ENCODE measurements at regions not wholly inside any gene's neighbourhood (a gene's known extent, or its start where the extent isn't known, plus 50 kb on each side); places are given as distances from the start of the nearest gene placed in this dataset.

GRCh38 chr2:183232161-183232865 is 108.1 kb downstream of the NUP35 start:
- DNase-seq (ENCODE audit: low read depth), result no peak
- no peak for TF ChIP-seq CTCF (conservative IDR thresholded peaks at IDR 0.05; ENCODE audit: low read depth, low read length)
- no peak overlapping the region for H3K4me3 ChIP-seq (ENCODE audit: low read depth, low read length)

GRCh38 chr2:183242937-183243336 is 118.7 kb downstream of the NUP35 start:
- no peak for TF ChIP-seq CTCF (conservative IDR thresholded peaks at IDR 0.05; ENCODE audit: low read depth, low read length)
- no peak for DNase-seq (ENCODE audit: low read depth)

GRCh38 chr2:183243758-183244157 is 119.5 kb downstream of the NUP35 start:
- no peak for DNase-seq (ENCODE audit: low read depth)
- no peak for TF ChIP-seq CTCF (conservative IDR thresholded peaks at IDR 0.05; ENCODE audit: low read depth, low read length)
- H3K4me3 ChIP-seq (ENCODE audit: low read depth, low read length), result no peak overlapping the region

More at GRCh38 chr2:183242937-183243336, 118.7 kb downstream of the NUP35 start:
- H3K4me3 ChIP-seq (ENCODE audit: low read depth, low read length), result no peak overlapping the region

GRCh38 chr2:183244300-183244844 is 120.1 kb downstream of the NUP35 start:
- DNase-seq (ENCODE audit: low read depth), result no peak
- TF ChIP-seq CTCF (conservative IDR thresholded peaks at IDR 0.05; ENCODE audit: low read depth, low read length), result no peak
- no peak overlapping the region for H3K4me3 ChIP-seq (ENCODE audit: low read depth, low read length)

GRCh38 chr2:183248866-183249567 is 124.8 kb downstream of the NUP35 start:
- peak; percentile 13 for DNase-seq (ENCODE audit: low read depth)
- TF ChIP-seq CTCF (conservative IDR thresholded peaks at IDR 0.05; ENCODE audit: low read depth, low read length), result peak; percentile 52
- no peak overlapping the region for H3K4me3 ChIP-seq (ENCODE audit: low read depth, low read length)

- no peak overlapping the region for H3K4me3 ChIP-seq (ENCODE audit: low read depth, low read length)
- no peak for TF ChIP-seq CTCF (conservative IDR thresholded peaks at IDR 0.05; ENCODE audit: low read depth, low read length)
- DNase-seq (ENCODE audit: low read depth), result no peak
These were observed 125.8 kb downstream of the NUP35 start for GRCh38 chr2:183250061-183250460.

Measured in epithelial cell of proximal tubule (primary cell).